Kidney epithelial cell (primary cell): ENCODE measurements at regions not wholly inside any gene's neighbourhood (a gene's known extent, or its start where the extent isn't known, plus 50 kb on each side); places are given as distances from the start of the nearest gene placed in this dataset.

ENCODE experiments used
- DNase-seq: peaks from one replicate; pipeline ENCODE4 v3.0.0-alpha.2; 2010; ENCODE audit warnings: low read depth
- H3K27me3 ChIP-seq: 2 replicates; pipeline ENCODE4 v1.6.0; 2011; ENCODE audit warnings: low read length; ENCODE audit not compliant: control insufficient read depth, insufficient read depth
- H3K36me3 ChIP-seq: 2 replicates; pipeline ENCODE4 v1.5.1; 2011; ENCODE audit warnings: low read length; ENCODE audit not compliant: control insufficient read depth, insufficient read depth
- H3K4me3 ChIP-seq: 2 replicates; pipeline ENCODE4 v1.5.1; 2011; ENCODE audit warnings: low read depth, mild to moderate bottlenecking, control low read depth, low read length
- TF ChIP-seq, protein P1 (sequence below): IDR thresholded peaks from 2 replicates; pipeline ENCODE4 v1.5.1; 2011; ENCODE audit warnings: mild to moderate bottlenecking, moderate library complexity, low read length, control low read depth, inconsistent platforms; ENCODE audit not compliant: insufficient read depth, poor library complexity, severe bottlenecking

GRCh38 chr11:134799386-134799785, 387.3 kb upstream of the B3GAT1 start:
- Histone ChIP-seq H3K27me3 (peaks cover 2% of the 10 kb centered on the region), H3K36me3 (no peaks in the 10 kb centered on the region), H3K4me3 (no peak overlapping the region)
- TF ChIP-seq, protein P1, sequence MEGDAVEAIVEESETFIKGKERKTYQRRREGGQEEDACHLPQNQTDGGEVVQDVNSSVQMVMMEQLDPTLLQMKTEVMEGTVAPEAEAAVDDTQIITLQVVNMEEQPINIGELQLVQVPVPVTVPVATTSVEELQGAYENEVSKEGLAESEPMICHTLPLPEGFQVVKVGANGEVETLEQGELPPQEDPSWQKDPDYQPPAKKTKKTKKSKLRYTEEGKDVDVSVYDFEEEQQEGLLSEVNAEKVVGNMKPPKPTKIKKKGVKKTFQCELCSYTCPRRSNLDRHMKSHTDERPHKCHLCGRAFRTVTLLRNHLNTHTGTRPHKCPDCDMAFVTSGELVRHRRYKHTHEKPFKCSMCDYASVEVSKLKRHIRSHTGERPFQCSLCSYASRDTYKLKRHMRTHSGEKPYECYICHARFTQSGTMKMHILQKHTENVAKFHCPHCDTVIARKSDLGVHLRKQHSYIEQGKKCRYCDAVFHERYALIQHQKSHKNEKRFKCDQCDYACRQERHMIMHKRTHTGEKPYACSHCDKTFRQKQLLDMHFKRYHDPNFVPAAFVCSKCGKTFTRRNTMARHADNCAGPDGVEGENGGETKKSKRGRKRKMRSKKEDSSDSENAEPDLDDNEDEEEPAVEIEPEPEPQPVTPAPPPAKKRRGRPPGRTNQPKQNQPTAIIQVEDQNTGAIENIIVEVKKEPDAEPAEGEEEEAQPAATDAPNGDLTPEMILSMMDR: no peak
- no peak for DNase-seq

- DNase-seq: no peak
- Histone ChIP-seq H3K36me3 (no peaks in the 10 kb centered on the region), H3K4me3 (no peak overlapping the region), H3K27me3 (peaks cover 2% of the 10 kb centered on the region)
- TF ChIP-seq, protein P1: no peak
These were observed 385.5 kb upstream of the B3GAT1 start for GRCh38 chr11:134797411-134798089.

DNA sequence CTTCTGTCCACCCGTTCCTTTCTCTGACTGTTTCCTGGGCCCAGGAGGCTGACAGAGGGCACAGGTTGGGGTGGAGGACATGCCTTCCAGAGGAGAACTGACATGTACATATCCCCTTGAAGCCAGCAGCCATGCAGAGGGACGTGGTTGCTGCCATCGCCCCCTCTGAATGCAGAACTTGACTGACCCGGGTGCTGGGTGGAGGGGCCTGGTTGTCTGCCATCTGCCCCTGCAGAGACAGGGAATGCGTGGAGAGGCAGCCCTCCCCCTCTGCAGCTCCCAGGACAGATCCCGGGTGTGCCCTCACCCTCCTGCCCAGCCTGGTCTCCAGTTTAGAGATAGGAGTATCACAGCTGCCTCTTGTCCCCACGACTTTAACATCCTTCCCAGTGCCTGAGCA, 383.0 kb upstream of the B3GAT1 start:
- H3K27me3 ChIP-seq: no peaks in the 10 kb centered on the region
- TF ChIP-seq, protein P1: no peak

DNA sequence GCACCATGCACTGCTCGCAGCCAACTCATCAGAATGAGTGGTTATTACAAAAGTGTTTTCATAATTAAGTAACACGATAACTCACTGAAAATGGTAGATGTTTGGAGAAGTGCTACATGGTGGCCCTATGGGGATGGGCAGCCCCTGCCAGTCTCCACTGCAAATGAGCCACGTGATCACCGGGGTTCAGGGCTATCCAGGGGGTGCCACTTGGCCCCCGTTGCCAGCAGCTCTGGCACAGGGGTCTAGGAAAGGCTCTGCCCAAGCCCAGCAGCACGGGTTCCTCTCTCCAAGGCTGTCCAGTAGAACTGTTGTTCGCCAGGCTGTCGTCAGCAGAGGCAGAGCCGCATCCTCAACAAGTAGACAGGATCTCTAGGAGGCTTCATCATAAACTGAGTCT, 382.1 kb upstream of the B3GAT1 start:
- DNase-seq: no peak
- Histone ChIP-seq H3K4me3 (no peak overlapping the region), H3K27me3 (no peaks in the 10 kb centered on the region), H3K36me3 (no peaks in the 10 kb centered on the region)
- TF ChIP-seq, protein P1: no peak

More for the DNA sequence above, 383.0 kb upstream of the B3GAT1 start:
- H3K4me3 ChIP-seq: no peak overlapping the region
- no peaks in the 10 kb centered on the region for H3K36me3 ChIP-seq
- DNase-seq: no peak

DNA sequence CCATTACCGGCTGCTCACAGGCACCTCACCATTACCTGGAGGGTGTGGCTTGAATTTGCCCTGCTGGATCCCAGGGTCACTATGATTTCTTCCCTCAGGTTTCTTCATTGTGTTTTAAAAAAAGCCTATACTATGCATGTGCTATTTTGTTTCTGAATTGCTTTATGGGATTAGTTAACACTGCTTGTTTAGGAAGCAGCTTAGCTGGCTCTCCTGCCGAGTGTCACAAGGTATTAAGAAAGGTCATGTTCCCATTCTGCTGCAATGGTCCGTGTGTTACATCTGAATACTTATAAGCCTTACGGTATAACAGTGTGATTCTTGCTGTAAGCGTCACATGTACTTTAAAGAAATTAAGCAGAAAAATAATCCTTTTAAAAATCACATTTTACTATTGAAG, 380.6 kb upstream of the B3GAT1 start:
- no peak for DNase-seq
- TF ChIP-seq, protein P1: no peak
- Histone ChIP-seq H3K4me3 (no peak overlapping the region), H3K27me3 (no peaks in the 10 kb centered on the region), H3K36me3 (no peaks in the 10 kb centered on the region)

- DNase-seq: no peak
- Histone ChIP-seq H3K27me3 (no peaks in the 10 kb centered on the region), H3K36me3 (no peaks in the 10 kb centered on the region), H3K4me3 (no peak overlapping the region)
- TF ChIP-seq, protein P1: no peak
These were observed 380.0 kb upstream of the B3GAT1 start for GRCh38 chr11:134792044-134792443.
